ENCODE measurements at regions not wholly inside any gene's neighbourhood (a gene's known extent, or its start where the extent isn't known, plus 50 kb on each side); places are given as distances from the start of the nearest gene placed in this dataset.

GRCh38 chr18:22637787-22638186 lies 220.1 kb upstream of the CTAGE1 start:
- TF ChIP-seq JUNB (IDR thresholded peaks at IDR 0.05) (peak; percentile 54; the same call in 1 of the 2 replicates), RFX5 (IDR thresholded peaks at IDR 0.05) (no peak), CTCF (IDR thresholded peaks at IDR 0.05) (no peak)
- TF ChIP-seq, protein P1, sequence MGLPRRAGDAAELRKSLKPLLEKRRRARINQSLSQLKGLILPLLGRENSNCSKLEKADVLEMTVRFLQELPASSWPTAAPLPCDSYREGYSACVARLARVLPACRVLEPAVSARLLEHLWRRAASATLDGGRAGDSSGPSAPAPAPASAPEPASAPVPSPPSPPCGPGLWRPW (IDR thresholded peaks at IDR 0.05) = no peak
